PC-3 (cell line): ENCODE measurements at regions not wholly inside any gene's neighbourhood (a gene's known extent, or its start where the extent isn't known, plus 50 kb on each side); places are given as distances from the start of the nearest gene placed in this dataset.

ENCODE experiments used
- ATAC-seq: fragments of 200-7000 bp; cut with Tn5 transposase; 2 replicates; pipeline ENCODE4 v1.9.1; 2020; ENCODE audit warnings: mild to moderate bottlenecking, moderate library complexity
- BruUV-seq: library from RNA; stranded (reverse); fragments of 400-500 nt; replicated peaks from 2 replicates; lab custom pipeline; 2021; lab: Mats Ljungman, UMichigan
- CTCF ChIA-PET: fragments of 300-600 bp; sonication (Branson Sonifier 250); formaldehyde crosslinking; loops from one replicate; lab custom pipeline; 2022; ENCODE audit warnings: antibody characterized with exemption; lab: Charles Lee
- POLR2A ChIA-PET: fragments of 300-600 bp; sonication (Branson Sonifier 250); formaldehyde crosslinking; loops from one replicate; lab custom pipeline; 2022; ENCODE audit warnings: antibody characterized with exemption; ENCODE audit not compliant: unreplicated experiment; lab: Charles Lee
- DNase-seq: peaks from one replicate; pipeline ENCODE4 v3.0.0-alpha.2; 2015
- H2AFZ ChIP-seq: fragments of 300-600 bp; sonication (generic); 2 replicates; pipeline ENCODE4 v1.6.0; 2016; ENCODE audit warnings: antibody characterized with exemption, low read length
- H3F3A ChIP-seq: fragments of 300-600 bp; sonication (generic); one replicate; pipeline ENCODE4 v1.6.0; 2017; ENCODE audit warnings: antibody characterized with exemption, low read length, control low read depth, mild to moderate bottlenecking; ENCODE audit not compliant: unreplicated experiment
- H3K27ac ChIP-seq: fragments of 300-600 bp; sonication (generic); 2 replicates; pipeline ENCODE4 v1.5.1; 2016; ENCODE audit warnings: mild to moderate bottlenecking, low read length
- H3K27me3 ChIP-seq: fragments of 300-600 bp; sonication (generic); 2 replicates; pipeline ENCODE4 v1.6.1; 2016; ENCODE audit warnings: low read length, mixed read lengths
- H3K36me3 ChIP-seq: fragments of 300-600 bp; sonication (generic); 2 replicates; pipeline ENCODE4 v1.6.1; 2016; ENCODE audit warnings: low read depth, mixed run types, low read length, mixed read lengths
- H3K4me1 ChIP-seq: fragments of 300-600 bp; sonication (generic); 2 replicates; pipeline ENCODE4 v1.5.1; 2016; ENCODE audit warnings: low read length; ENCODE audit not compliant: insufficient read depth
- H3K4me2 ChIP-seq: fragments of 300-600 bp; sonication (generic); 2 replicates; pipeline ENCODE4 v1.6.0; 2016; ENCODE audit warnings: low read length
- H3K4me3 ChIP-seq: fragments of 300-600 bp; sonication (generic); 2 replicates; pipeline ENCODE4 v1.5.1; 2016; ENCODE audit warnings: mild to moderate bottlenecking, low read length, mixed read lengths
- H3K79me2 ChIP-seq: fragments of 300-600 bp; sonication (generic); 2 replicates; pipeline ENCODE4 v1.6.1; 2017; ENCODE audit warnings: low read length, mixed read lengths
- H3K9ac ChIP-seq: fragments of 300-600 bp; sonication (generic); 2 replicates; pipeline ENCODE4 v1.6.0; 2016; ENCODE audit warnings: mild to moderate bottlenecking, low read length
- H3K9me2 ChIP-seq: fragments of 300-600 bp; sonication (generic); replicated peaks from 2 replicates; pipeline ENCODE4 v1.6.1; 2016; ENCODE audit warnings: mixed run types, low read length, mixed read lengths
- H3K9me3 ChIP-seq: fragments of 300-600 bp; sonication (generic); 2 replicates; pipeline ENCODE4 v1.6.1; 2016; ENCODE audit warnings: low read length, mixed read lengths
- H4K20me1 ChIP-seq: fragments of 300-600 bp; sonication (generic); 2 replicates; pipeline ENCODE4 v1.6.1; 2016; ENCODE audit warnings: low read length, mixed read lengths
- CTCF ChIP-seq: fragments of 300-600 bp; sonication (generic); conservative IDR thresholded peaks from 2 replicates; pipeline ENCODE4 v1.5.1; 2017; ENCODE audit warnings: antibody characterized with exemption, low read depth, mild to moderate bottlenecking, low read length
- EZH2 ChIP-seq: fragments of 300-600 bp; sonication (generic); IDR thresholded peaks from one replicate; pipeline ENCODE4 v1.6.1; 2017; ENCODE audit warnings: antibody characterized with exemption, mild to moderate bottlenecking, low read length; ENCODE audit not compliant: unreplicated experiment
- EZH2phosphoT487 ChIP-seq: fragments of 300-600 bp; sonication (generic); IDR thresholded peaks from 2 replicates; pipeline ENCODE4 v1.6.1; 2018; ENCODE audit warnings: mild to moderate bottlenecking, antibody characterized with exemption, low read length, borderline replicate concordance
- intact Hi-C: fragments of 100-400 bp; cut with micrococcal nuclease; formaldehyde crosslinking; loops from 2 replicates; pipeline ENCODE4 v1.9.0; 2023

- Histone ChIP-seq H3K36me3 (no peaks in the 10 kb centered on the region), H3K27me3 (no peaks in the 10 kb centered on the region), H3K9ac (no peak overlapping the region), H3F3A (no peaks in the 10 kb centered on the region), H3K79me2 (no peaks in the 10 kb centered on the region), H3K4me3 (no peak overlapping the region), H3K9me2 (no peaks in the 10 kb centered on the region), H3K4me1 (no peaks in the 10 kb centered on the region), H3K9me3 (no peaks in the 10 kb centered on the region), H3K4me2 (no peak overlapping the region), H2AFZ (no peak overlapping the region), H4K20me1 (no peaks in the 10 kb centered on the region), H3K27ac (no peak overlapping the region)
- DNase-seq (no peak), ATAC-seq (no peak)
- intact Hi-C loops: no loop called here
- POLR2A ChIA-PET: no interaction called here
- no TSS peak for BruUV-seq
- TF ChIP-seq EZH2phosphoT487: no peak
- TF ChIP-seq CTCF: no peak
- TF ChIP-seq EZH2: no peak
- CTCF ChIA-PET: no interaction called here
Observed at GRCh38 chr13:47463002-47463401, 538.1 kb downstream of the SUCLA2 start.

GRCh38 chr13:47461816-47462215 lies 539.3 kb downstream of the SUCLA2 start:
- no peak overlapping the region for H3K27ac ChIP-seq

More at GRCh38 chr13:47461816-47462215, 539.3 kb downstream of the SUCLA2 start:
- H3K79me2 ChIP-seq: no peaks in the 10 kb centered on the region
- no peaks in the 10 kb centered on the region for H3K4me1 ChIP-seq
- ChIA-PET POLR2A (no interaction called here), CTCF (no interaction called here)
- H2AFZ ChIP-seq: no peak overlapping the region
- H3K9ac ChIP-seq: no peak overlapping the region
- BruUV-seq: no TSS peak
- no peaks in the 10 kb centered on the region for H3F3A ChIP-seq
- no peak for DNase-seq
- no peaks in the 10 kb centered on the region for H3K36me3 ChIP-seq
- no peak overlapping the region for H3K4me2 ChIP-seq
- intact Hi-C loops: no loop called here
- H3K9me2 ChIP-seq: no peaks in the 10 kb centered on the region
- no peaks in the 10 kb centered on the region for H4K20me1 ChIP-seq
- H3K9me3 ChIP-seq: no peaks in the 10 kb centered on the region
- TF ChIP-seq CTCF: no peak
- TF ChIP-seq EZH2: no peak
- TF ChIP-seq EZH2phosphoT487: no peak
- H3K4me3 ChIP-seq: no peak overlapping the region
- no peaks in the 10 kb centered on the region for H3K27me3 ChIP-seq
- ATAC-seq: no peak
